ENCODE measurements at regions not wholly inside any gene's neighbourhood (a gene's known extent, or its start where the extent isn't known, plus 50 kb on each side); places are given as distances from the start of the nearest gene placed in this dataset.

- WGBS (ENCODE audit: low lambda C conversion rate) = 2% methylated on average over 3 of the region's 3 CpGs
- no peak for ATAC-seq
- H3K9me3 ChIP-seq (ENCODE audit: low read length) = peaks cover 30% of the 10 kb centered on the region
- DNase-seq (ENCODE audit: low spot score) = no peak
- H4K20me1 ChIP-seq (ENCODE audit: insufficient read depth, low read length) = no peaks in the 10 kb centered on the region
- H3K27me3 ChIP-seq (ENCODE audit: control insufficient read depth in 1 of 2, insufficient read depth in 2 of 2, low read length in 2 of 2) = no peaks in the 10 kb centered on the region
- in situ Hi-C loops (cut with HindIII; ENCODE audit: extremely low pct_ligation_motif_present, low pct_unique_long_range_greater_than_20kb) (no loop called here), intact Hi-C loops (cut with micrococcal nuclease; ENCODE audit: unreplicated experiment) (no loop called here)
- no TSS peak for BruUV-seq (replicated peaks)
- H3K36me3 ChIP-seq (replicated peaks in 1 of 2; ENCODE audit: control insufficient read depth in 1 of 2, insufficient read depth in 2 of 2, low read length in 2 of 2) = no peaks in the 10 kb centered on the region
- ChIA-PET CTCF (ENCODE audit: low intra/inter-chr PET ratio, low total read pairs) (no interaction called here), POLR2A (no interaction called here)
- no peak overlapping the region for H3K4me3 ChIP-seq (replicated peaks in 1 of 3; ENCODE audit: insufficient read depth in 1 of 3, low read depth in 2 of 3, low read length in 3 of 3)
- H3K4me2 ChIP-seq (ENCODE audit: low read depth, low read length) = no peak overlapping the region
- no peak overlapping the region for H2AFZ ChIP-seq (ENCODE audit: low read length)
- H3K9ac ChIP-seq (ENCODE audit: insufficient read depth, low read depth, low read length) = no peak overlapping the region
- H3K4me1 ChIP-seq (ENCODE audit: insufficient read depth, low read length) = no peaks in the 10 kb centered on the region
- FAIRE-seq = no peak
- no peak for TF ChIP-seq NR3C1 (CRISPR knock-in tag; IDR thresholded peaks at IDR 0.05)
- TF ChIP-seq ZNF343 (CRISPR knock-in tag; IDR thresholded peaks at IDR 0.05) = no peak
- no peak for TF ChIP-seq ZNF484 (CRISPR knock-in tag; IDR thresholded peaks at IDR 0.05; ENCODE audit: borderline replicate concordance, low read depth)
- no peak for TF ChIP-seq TRIM24 (CRISPR knock-in tag; IDR thresholded peaks at IDR 0.05)
- TF ChIP-seq ZFX (CRISPR knock-in tag; IDR thresholded peaks at IDR 0.05; ENCODE audit: low read depth) = no peak
- no peak for TF ChIP-seq ZNF350 (CRISPR knock-in tag; IDR thresholded peaks at IDR 0.05; ENCODE audit: borderline replicate concordance, low read depth)
- no peak for TF ChIP-seq ZBTB40 (IDR thresholded peaks at IDR 0.05)
- no peak for TF ChIP-seq ZBTB40 (CRISPR knock-in tag; IDR thresholded peaks at IDR 0.05)
- no peak for TF ChIP-seq KDM2A (CRISPR knock-in tag; IDR thresholded peaks at IDR 0.05; ENCODE audit: borderline replicate concordance, low read depth)
- no peak for TF ChIP-seq SIX4 (CRISPR knock-in tag; IDR thresholded peaks at IDR 0.05)
- no peak for TF ChIP-seq REPIN1 (CRISPR knock-in tag; IDR thresholded peaks at IDR 0.05; ENCODE audit: borderline replicate concordance, low read depth)
- no peak for TF ChIP-seq ZNF7 (CRISPR knock-in tag; IDR thresholded peaks at IDR 0.05)
- no peak for TF ChIP-seq ZNF570 (CRISPR knock-in tag; IDR thresholded peaks at IDR 0.05; ENCODE audit: borderline replicate concordance)
- no peak for TF ChIP-seq ZNF792 (CRISPR knock-in tag; IDR thresholded peaks at IDR 0.05)
- no peak for TF ChIP-seq ZNF616 (CRISPR knock-in tag; IDR thresholded peaks at IDR 0.05; ENCODE audit: low read depth)
- no peak overlapping the region for H3K27ac ChIP-seq (ENCODE audit: extremely low read length, insufficient read depth, low read length)
- no peaks in the 10 kb centered on the region for H3K79me2 ChIP-seq (ENCODE audit: insufficient read depth, low read length)
Measured at GRCh38 chr7:53446170-53446569, 410.7 kb downstream of the POM121L12 start.

Data from HepG2 (cell line).